DOHH2 (cell line): ENCODE measurements at regions not wholly inside any gene's neighbourhood (a gene's known extent, or its start where the extent isn't known, plus 50 kb on each side); places are given as distances from the start of the nearest gene placed in this dataset.

Experiments
- CTCF ChIP-seq: fragments of 200-600 bp; sonication (generic); IDR thresholded peaks from one replicate; pipeline ENCODE4 v1.5.1; 2014; ENCODE audit warnings: antibody characterized with exemption, mild to moderate bottlenecking, low read depth, low read length; ENCODE audit not compliant: poor library complexity, severe bottlenecking
- EZH2phosphoT487 ChIP-seq: fragments of 200-600 bp; sonication (generic); IDR thresholded peaks from 2 replicates; pipeline ENCODE4 v1.6.1; 2017; ENCODE audit warnings: borderline replicate concordance, mild to moderate bottlenecking, antibody characterized with exemption, low read length, moderate library complexity, mixed read lengths

GRCh38 chr7:45306752-45307305, 149.2 kb downstream of the RAMP3 start:
- no peak for TF ChIP-seq CTCF
- no peak for TF ChIP-seq EZH2phosphoT487
